ENCODE measurements at regions not wholly inside any gene's neighbourhood (a gene's known extent, or its start where the extent isn't known, plus 50 kb on each side); places are given as distances from the start of the nearest gene placed in this dataset.

DNA sequence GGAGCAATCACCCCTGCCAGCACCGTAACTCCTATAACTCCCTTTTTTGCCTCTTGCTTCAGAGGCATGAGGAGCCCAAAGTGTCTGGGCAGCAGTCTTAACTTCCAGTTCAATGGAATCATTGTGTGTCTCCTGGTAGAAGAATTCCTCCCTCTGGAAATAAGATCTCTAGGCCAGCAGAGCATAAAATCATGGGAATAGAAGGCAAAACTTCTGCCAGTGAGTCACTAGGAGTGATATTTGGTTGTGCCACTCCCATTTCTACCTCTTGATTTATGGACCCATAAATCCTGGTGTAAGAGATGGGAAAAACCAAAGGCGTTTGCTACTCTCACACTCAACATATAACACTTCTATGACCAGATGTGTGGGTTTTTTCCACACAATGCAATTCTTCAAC lies 104.9 kb upstream of the FAM180A start:
- no peaks in the 10 kb centered on the region for H3K4me1 ChIP-seq (ENCODE audit: control insufficient read depth, insufficient read depth, low read length)
- H3K4me3 ChIP-seq (ENCODE audit: low read depth in 2 of 2, low read length in 2 of 2): no peak overlapping the region
- H3K27me3 ChIP-seq (ENCODE audit: control insufficient read depth, insufficient read depth, low read length): no peaks in the 10 kb centered on the region
- DNase-seq (ENCODE audit: low read depth, low spot score) (no peak), ATAC-seq (no peak)
- no peaks in the 10 kb centered on the region for H3K9me3 ChIP-seq (ENCODE audit: control insufficient read depth, insufficient read depth, low read depth, low read length)
- BruUV-seq (replicated peaks): no TSS peak
- CTCF ChIA-PET: no interaction called here
- intact Hi-C loops (cut with micrococcal nuclease; ENCODE audit: unreplicated experiment) (no loop called here), in situ Hi-C loops (cut with HindIII; ENCODE audit: low pct_unique_long_range_greater_than_20kb, low sequenced_read_pairs) (no loop called here)
- H3K27ac ChIP-seq (ENCODE audit: low read length): no peak overlapping the region
- POLR2A ChIA-PET: no interaction called here
- TF ChIP-seq REST (IDR thresholded peaks at IDR 0.05; ENCODE audit: insufficient read depth in 1 of 2, low read depth in 2 of 2, low read length in 1 of 2) (no peak), TCF7L2 (IDR thresholded peaks at IDR 0.05; ENCODE audit: low read depth, low read length) (no peak), POLR2AphosphoS5 (IDR thresholded peaks at IDR 0.05; ENCODE audit: low read depth, low read length) (no peak), SIN3A (IDR thresholded peaks at IDR 0.05; ENCODE audit: borderline replicate concordance, insufficient read depth, low read depth, low read length) (no peak)
- TF ChIP-seq, protein P1, sequence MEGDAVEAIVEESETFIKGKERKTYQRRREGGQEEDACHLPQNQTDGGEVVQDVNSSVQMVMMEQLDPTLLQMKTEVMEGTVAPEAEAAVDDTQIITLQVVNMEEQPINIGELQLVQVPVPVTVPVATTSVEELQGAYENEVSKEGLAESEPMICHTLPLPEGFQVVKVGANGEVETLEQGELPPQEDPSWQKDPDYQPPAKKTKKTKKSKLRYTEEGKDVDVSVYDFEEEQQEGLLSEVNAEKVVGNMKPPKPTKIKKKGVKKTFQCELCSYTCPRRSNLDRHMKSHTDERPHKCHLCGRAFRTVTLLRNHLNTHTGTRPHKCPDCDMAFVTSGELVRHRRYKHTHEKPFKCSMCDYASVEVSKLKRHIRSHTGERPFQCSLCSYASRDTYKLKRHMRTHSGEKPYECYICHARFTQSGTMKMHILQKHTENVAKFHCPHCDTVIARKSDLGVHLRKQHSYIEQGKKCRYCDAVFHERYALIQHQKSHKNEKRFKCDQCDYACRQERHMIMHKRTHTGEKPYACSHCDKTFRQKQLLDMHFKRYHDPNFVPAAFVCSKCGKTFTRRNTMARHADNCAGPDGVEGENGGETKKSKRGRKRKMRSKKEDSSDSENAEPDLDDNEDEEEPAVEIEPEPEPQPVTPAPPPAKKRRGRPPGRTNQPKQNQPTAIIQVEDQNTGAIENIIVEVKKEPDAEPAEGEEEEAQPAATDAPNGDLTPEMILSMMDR (IDR thresholded peaks at IDR 0.05): no peak
- no peaks in the 10 kb centered on the region for H3K36me3 ChIP-seq (ENCODE audit: control insufficient read depth, insufficient read depth, low read length)

GRCh38 chr7:135853008-135853407 lies 104.4 kb upstream of the FAM180A start:
- no peaks in the 10 kb centered on the region for H3K9me3 ChIP-seq (ENCODE audit: control insufficient read depth, insufficient read depth, low read depth, low read length)
- no peaks in the 10 kb centered on the region for H3K27me3 ChIP-seq (ENCODE audit: control insufficient read depth, insufficient read depth, low read length)
- POLR2A ChIA-PET: no interaction called here
- H3K4me3 ChIP-seq (ENCODE audit: low read depth in 2 of 2, low read length in 2 of 2): no peak overlapping the region
- TF ChIP-seq TCF7L2 (IDR thresholded peaks at IDR 0.05; ENCODE audit: low read depth, low read length) (no peak), SIN3A (IDR thresholded peaks at IDR 0.05; ENCODE audit: borderline replicate concordance, insufficient read depth, low read depth, low read length) (no peak), POLR2AphosphoS5 (IDR thresholded peaks at IDR 0.05; ENCODE audit: low read depth, low read length) (no peak), REST (IDR thresholded peaks at IDR 0.05; ENCODE audit: insufficient read depth in 1 of 2, low read depth in 2 of 2, low read length in 1 of 2) (no peak)
- TF ChIP-seq, protein P1 (IDR thresholded peaks at IDR 0.05): no peak
- intact Hi-C loops (cut with micrococcal nuclease; ENCODE audit: unreplicated experiment): no loop called here
- no TSS peak for BruUV-seq (replicated peaks)
- H3K4me1 ChIP-seq (ENCODE audit: control insufficient read depth, insufficient read depth, low read length): no peaks in the 10 kb centered on the region
- no peak for ATAC-seq
- H3K36me3 ChIP-seq (ENCODE audit: control insufficient read depth, insufficient read depth, low read length): no peaks in the 10 kb centered on the region
- no peak overlapping the region for H3K27ac ChIP-seq (ENCODE audit: low read length)
- in situ Hi-C loops (cut with HindIII; ENCODE audit: low pct_unique_long_range_greater_than_20kb, low sequenced_read_pairs): no loop called here
- no peak for DNase-seq (ENCODE audit: low read depth, low spot score)
- CTCF ChIA-PET: no interaction called here

Measured in Panc1 (cell line).